ENCODE measurements at regions not wholly inside any gene's neighbourhood (a gene's known extent, or its start where the extent isn't known, plus 50 kb on each side); places are given as distances from the start of the nearest gene placed in this dataset.

DNA sequence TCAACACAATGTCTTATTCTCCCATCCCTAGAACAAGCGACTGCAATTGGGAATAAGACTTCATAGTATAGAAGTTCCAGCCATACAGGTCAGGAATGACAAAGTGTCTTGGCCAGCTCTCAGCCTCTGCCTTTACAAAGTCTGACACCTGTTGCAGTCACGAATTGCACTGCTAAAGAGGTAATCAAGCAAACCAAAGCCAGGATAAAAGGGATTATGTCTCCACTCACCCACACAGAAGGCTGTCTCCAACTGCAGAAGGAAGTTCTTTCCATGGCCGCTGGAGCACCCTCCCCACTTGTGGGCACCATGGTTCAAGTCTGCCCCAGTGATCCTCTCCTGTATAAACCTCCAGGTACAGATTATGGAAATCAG, 114.8 kb upstream of the PKDCC start:
- DNase-seq (ENCODE audit: low read depth in 2 of 2) = no peak

DNA sequence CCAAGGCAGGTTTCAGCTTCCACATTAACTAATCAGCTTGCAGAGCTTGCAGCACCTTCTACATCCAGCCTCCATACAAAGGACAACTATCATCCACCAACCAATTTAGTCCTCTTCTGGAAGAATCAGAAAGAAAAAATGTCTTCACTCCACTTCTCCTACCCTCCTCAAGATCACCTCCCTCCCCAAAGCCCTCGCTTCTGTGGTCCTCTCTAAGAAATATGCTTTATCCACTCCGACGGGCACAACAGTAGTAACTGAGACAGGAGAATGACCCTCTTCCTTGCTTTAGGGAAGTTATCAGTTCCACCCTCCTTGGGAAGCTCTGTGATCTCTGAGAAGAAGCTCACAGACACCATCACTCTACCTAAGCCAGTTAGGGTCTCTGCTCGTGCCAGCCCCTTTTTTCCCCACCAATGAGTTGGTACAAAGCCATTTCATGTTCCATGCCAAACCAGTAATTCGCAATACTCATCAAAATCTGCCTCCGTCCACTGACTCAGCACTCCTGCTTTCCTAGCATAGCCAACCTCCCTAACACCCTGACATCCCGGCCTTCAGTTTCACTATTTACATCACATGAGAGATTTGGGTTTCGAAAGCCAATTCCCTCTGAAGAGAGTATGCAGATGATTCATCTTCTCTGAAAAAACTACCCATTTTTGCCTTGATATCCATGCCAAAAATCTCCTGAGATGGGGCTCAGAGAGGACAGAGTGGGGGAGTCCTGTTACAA, 114.1 kb upstream of the PKDCC start:
- no peak for DNase-seq (ENCODE audit: low read depth in 2 of 2)

DNA sequence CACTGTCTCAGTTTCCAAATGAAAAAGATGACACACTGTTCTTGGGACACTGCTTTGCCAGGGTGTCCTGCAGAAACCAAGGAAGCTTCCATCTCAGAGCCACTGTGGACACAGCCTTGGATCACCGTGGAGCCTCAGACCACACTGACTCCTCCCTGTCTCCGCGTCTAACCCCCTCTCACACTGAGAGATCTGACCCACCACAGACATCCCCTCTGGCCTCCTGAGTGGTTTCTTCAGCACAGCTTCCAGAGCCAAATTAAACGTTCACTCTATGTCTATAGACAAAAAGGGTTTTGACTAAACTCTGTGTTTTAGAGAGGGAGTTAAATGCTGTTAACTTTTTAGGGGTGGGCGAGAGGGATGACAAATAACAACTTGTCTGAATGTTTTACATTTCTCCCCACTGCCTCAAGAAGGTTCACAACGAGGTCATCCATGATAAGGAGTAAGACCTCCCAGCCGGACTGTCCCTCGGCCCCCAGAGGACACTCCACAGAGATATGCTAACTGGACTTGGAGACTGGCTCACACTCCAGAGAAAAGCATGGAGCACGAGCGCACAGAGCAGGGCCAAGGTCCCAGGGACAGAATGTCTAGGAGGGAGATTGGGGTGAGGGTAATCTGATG, 113.4 kb upstream of the PKDCC start:
- no peak for DNase-seq (ENCODE audit: low read depth in 2 of 2)

DNA sequence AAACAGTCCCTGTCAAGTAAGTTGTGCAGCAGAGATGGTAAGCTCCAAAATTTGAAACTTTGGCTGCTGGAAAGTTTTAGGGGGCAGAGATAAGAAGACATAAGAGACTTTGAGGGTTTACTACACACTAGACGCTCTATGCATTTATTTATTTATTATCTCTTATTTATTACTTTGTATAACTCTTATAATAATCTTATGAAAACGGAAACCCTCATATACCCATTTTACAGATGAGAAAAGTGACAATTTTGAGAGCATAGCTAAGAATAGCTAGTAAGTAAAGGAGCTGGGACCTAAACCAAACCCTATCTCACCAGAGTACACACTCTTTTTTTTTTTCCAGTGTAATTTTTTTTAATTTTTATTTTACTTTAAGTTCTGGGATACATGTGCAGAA, 112.8 kb upstream of the PKDCC start:
- no peak for DNase-seq (ENCODE audit: low read depth in 2 of 2)

DNA sequence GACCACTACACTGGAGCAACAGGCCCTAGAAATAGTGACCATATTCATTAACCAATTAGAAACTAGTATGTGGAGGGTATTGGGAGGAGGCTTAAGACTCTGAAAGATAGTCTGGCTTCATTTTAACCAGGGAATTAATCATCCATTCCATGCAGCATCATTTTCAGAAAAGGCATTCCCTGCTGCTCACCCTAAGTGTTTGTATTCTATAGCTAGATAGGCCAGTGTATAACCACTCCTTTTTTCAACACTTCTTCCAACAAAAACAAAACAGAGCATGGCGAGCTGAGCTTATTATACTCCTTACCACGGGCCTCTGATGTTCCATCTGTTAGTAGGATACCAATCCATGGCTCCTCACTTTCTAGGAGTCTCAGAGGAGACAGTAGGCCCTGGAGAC, 112.0 kb upstream of the PKDCC start:
- no peak for DNase-seq (ENCODE audit: low read depth in 2 of 2)

DNA sequence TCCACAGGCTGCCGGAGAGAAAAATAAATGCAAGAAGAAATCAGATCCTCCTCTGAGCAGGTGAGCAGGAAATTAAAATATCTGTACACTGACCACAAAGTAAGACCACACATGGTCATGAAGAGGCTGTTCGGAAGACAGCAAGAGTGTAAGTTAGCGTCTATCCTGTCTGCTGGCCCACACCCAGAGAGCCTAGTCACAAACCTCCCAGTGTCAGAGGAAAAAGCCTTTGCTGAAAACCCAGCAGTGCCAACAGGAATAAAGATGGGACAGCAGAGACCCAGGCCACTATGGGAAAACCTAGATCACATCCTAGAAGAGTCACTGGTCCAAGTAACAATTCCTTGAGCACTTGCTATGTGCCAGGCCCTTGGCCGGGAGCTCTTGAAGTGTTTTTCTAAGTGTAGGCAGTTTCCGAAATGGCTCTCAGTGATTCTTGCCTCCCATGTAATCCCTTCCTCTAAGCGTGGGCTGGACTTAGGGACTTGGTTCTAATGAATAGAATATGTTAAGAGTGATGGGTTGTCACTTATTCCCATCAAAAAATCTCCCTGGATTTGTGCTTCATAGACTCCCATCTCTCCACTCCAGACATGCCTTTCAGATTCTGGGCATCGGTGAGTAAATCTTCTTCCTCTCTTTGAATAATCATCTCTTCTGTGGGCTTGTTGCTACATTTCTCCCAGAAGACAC, 110.9 kb upstream of the PKDCC start:
- DNase-seq (ENCODE audit: low read depth in 2 of 2) = no peak

DNA sequence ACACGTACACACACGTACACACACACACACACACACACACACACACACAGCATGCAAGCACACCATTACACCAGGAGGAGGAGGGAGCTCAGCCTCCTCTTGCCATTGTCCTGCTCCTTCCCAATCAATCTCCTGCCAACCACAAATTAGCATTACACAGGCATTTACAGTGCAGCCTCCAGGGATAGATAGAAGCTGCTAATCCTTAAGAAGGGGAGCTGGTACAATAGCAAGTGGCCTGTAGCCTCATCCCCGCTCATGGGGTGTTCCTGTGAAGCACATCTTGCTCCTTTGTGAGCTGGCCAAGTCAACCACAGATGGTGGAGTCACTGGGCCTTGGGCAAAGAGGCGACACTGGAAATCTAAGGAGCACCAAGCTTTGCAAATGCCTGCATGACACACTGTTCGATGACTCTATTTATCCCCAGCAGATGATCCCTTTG, 110.3 kb upstream of the PKDCC start:
- no peak for DNase-seq (ENCODE audit: low read depth in 2 of 2)

DNA sequence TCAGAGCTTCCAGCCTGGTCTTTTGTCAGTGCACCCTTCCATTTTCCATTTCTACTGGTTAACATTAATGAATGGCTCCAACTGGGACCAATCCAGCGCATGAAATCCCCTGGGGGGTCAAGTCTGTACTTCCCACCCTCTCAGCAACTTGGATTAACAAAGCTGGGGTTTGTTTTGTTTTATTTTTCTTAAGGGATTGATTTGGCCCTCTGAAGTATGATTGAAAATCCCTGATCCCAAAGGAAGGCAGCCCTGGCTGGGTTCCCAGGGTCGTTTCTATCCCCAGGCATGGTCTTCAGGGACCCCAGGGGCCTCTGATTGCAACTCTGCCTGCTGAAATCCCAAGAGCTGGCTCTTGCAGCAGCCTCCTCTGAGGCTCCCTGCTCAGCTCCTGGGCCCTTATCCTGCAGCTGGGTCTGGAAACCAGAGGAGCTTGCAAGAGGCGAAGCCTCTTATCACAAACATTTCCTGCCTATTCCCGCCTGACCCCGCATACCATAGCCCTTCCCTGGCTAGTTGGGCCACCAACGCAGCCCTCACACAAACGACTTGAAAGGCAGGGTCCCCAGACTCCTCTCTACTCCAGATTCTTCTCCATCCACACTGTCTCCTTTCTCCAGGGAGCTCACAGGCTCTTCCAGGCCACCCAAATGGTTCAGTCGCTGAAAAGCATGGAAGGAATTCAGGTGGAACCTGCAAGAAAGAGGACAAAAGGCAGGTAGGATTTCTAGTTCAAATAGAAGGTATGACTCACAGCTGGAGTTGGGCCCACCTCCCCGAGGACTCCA, 109.7 kb upstream of the PKDCC start:
- no peak for DNase-seq (ENCODE audit: low read depth in 2 of 2)

DNA sequence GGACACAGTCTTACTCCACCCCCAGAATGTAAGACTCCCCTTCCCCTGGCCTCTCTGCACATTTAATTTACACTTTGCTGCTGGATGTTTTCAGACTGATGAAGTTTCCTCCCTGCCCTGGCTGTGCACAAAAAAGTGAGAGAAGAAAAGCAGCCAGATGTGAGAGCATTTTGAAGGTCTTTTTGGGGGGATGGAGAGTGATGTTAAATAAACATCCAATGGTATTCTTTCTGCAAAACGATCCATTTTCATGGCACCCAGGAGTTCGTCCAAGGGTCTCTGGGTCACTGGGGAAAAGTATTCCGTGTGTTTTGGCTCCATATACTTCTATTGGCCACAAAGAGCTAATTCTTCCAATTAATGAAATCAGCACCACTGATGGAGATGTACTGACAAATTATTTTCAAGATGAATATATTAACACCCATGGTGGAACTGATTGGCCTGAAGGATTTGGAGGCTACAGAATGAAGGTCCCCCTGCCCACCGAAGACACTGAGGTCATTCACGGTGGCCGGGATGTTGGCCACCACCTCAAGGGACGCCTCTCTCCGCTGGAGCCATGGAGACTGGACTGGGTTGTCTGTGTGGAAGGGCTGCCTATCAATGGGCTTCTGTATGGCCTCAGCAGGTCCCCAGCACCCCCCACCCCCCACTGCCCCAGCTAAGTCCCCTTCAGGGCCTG, 107.6 kb upstream of the PKDCC start:
- DNase-seq (ENCODE audit: low read depth in 2 of 2) = no peak

DNA sequence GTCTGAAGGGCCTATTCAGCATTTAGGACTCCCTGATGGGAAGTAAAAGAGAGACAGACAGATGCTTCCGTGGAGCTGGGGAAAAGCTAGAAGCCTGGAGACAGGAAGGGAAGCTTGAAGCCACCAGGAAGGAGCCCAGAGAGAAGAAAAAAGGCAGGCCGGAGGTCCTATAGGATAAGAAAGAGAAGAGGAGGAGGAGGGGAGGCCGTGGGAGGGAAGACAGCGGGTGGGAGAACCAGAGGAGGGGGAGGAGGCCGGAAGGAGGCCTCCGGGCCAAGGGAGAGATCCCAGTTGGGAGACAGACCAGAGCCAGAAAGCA, 107.1 kb upstream of the PKDCC start:
- no peak for DNase-seq (ENCODE audit: low read depth in 2 of 2)

DNA sequence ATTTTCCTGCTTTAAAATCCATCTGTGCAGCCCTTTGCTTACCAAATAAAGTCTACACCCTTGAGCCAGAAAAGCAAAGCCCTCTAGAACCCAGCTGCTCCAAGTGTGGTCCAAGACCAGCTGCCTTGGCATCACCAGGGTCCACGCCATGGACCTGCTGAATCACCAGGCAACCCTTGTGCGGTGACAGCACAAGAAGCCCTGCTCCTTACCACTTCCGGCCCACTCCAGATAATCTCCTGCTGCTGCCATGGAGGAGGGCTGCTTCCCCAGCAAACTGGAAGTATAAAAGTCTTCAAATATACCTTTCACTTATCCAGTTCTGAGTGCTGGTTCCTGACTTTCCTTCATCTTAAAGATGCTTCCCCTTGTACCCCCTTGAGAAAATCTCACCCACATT, 106.0 kb upstream of the PKDCC start:
- DNase-seq (ENCODE audit: low read depth in 2 of 2) = no peak

DNA sequence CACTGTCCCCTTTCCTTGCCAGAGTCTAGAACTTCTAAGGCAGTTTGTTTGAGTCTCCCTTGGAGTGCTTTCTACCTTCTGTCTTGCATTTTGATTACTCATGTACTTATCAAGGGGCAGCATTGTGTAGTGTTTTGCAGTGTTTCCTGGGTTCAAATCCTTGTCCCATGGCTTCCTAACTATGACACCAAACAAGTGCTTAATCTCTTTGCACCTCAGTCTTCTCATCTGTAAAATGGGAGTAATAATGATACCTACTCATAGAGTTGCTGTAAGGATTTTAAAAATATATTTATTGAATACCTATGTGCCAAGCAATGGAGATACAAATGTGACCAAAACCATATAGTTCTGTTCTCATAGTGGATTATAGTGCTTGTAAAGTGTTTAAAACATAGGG, 105.5 kb upstream of the PKDCC start:
- DNase-seq (ENCODE audit: low read depth in 2 of 2) = no peak

DNA sequence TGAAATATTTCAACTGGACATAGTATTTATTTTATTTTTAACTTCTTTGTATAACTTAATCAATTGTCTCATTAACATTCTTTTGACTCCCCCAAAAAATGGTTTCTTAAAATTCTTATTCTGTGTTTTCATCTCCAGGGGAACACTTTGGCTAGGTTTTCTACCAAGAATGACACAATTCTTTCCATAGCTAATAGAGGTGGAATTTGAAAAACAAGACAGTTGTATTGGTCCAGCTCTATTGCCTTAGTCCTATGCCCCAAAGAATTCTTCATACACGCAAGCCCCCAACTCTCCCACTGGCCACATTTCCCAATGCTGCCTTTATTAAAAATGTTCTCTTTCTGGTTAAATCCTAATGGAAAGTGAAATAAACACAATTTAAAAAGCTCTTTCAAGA, 104.7 kb upstream of the PKDCC start:
- no peak for DNase-seq (ENCODE audit: low read depth in 2 of 2)

DNA sequence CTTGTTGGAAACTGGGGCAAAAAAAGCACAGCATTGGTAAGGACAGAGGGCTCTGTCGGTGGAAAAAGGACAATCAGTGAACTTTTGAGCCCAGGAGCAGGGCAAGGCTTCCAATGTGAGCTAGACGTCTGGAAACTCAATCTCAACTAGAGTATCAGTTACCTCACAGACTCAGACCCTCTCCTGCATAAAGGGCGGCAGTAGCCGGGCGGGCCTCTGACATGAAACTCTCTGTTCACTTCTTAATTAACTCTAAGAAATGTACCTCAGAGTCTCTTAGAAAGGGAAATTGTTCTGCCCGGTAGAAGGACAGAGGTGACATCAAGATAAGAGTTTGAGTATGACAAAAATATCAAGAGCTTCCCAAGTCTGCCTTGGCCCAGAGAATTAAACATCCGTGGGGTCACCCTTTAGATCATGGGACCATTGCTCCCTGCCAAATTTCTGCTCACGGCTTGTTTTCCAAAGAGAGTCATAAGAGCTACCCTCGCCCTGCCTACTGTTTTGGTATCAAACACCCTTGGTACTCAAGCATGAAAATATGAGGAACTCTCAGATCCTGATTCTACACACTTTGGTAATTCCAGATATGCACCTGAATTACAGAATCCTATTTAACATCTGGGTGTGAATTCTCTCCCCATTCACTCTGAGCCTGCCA, 103.5 kb upstream of the PKDCC start:
- DNase-seq (ENCODE audit: low read depth in 2 of 2) = no peak

DNA sequence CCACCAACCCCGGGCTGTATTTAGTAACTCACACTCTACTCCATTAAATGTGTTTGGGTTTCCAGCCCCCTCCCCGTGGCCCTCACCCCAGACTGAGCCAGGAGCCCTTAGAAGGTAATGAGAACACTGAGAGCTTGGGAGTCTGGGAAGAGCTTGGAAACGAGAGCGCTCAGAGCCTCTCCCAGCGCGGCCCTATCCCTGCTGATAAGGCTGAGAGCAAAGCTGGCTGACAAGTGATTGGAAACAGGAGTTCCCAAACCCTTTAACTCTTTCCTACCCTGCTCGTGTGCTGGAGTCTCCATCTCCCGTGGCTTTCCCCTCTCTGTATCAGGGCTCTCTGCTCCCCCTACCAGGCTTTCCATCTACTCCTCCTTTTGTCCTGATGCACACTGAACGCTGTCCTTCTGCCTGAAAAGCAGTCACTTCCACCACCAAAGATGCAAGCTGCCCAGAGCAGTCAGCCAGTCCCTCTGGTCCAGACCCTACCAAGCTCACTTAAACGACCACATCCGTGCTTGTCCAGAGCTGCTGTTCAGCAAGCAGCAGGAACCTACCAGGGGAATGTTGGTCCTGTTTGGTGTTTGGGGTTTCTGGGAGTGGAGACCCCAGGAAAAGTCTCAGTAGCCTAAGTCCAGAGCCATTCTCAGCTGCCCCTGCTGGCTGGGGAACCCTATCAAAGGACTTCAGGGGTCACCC, 100.0 kb upstream of the PKDCC start:
- DNase-seq (ENCODE audit: low read depth in 2 of 2) = no peak

DNA sequence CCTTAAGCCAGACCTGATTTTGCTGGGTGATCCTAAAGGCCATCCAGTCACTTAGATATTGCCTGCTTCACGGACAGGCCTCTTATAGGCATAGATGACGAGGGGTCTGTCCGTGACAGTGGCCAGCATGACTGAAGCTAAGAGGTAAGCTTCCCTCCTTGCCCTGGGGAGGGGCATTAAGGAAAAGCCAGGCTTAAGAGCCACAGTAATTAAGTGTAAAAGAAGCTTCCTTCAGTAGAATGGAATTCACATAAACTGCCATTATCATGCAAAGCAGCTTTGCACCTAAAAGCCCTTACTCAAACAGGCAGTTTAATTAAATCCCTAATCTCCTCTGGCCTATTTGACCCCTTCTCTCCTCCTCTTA, 99.4 kb upstream of the PKDCC start:
- no peak for DNase-seq (ENCODE audit: low read depth in 2 of 2)

DNA sequence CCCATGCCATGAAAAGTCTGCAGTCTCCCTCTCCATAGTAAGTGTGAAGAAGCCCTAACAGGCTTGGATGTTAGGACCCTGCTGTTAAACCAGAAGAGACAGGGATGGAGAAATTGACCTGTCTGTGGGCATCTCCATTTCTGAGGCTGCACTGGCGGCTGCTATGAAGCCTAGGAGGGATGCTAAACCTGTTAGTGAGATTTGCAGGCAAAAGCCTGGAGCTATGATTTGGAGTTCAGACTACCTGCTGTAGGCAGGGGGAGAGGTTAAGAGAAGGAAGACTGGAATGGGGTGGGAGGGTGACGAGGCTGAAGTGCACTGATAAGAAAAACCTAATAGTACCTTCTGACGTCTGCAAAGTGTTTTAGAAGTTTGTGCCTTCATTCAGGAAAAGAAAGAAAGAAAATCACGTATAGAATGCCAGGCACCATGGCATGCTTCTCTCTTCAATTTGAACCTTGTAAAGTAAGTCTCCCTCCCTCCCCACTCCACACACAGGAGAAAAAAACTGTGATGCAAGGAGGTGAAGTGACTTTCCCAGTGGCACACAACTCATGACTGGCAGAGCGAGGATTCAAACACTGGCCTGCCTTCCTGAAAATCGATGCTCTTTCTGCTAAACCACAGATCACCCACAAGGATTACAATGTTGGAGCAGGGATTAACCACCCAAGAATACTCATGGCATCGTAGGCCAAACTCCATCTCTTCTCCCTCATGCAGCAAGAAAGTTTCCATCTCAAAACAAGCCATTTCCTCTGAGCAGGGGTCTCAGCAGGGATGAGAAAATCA, 98.5 kb upstream of the PKDCC start:
- no peak for DNase-seq (ENCODE audit: low read depth in 2 of 2)

DNA sequence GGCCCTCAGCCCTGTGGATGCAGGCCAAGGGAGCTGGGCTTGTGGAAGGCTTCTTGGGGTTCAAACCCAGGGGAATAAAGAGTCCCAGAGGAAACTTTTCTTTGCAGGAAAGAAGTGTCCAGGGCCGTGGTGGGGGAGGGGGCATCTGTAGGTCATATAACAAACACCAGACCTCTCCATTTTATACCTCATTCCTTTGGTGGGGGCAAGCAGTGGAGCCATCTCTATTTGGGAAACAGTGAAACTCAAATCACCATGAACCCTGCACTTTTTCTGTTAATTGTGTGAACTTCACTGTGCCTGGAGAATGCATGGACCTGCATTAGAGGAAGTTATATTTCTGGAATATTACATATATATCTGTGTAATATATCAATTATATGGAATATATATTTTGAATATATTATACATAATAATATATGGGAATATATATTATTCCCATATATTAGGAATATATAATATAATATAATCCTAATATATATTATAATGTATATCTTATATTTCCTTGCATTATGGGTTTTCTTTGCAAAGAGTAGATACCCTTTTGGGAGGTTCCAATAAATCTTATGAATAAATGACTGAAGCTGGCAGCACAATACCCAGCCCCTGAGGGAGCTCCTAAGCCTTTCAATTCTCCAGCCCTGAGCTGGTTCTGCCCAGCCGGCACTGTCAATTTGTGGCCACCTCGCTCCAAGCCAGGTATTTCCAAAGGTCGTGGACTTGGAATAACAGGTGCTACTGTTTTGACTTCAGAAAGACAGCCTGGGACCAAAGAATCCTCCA, 97.7 kb upstream of the PKDCC start:
- no peak for DNase-seq (ENCODE audit: low read depth in 2 of 2)

DNA sequence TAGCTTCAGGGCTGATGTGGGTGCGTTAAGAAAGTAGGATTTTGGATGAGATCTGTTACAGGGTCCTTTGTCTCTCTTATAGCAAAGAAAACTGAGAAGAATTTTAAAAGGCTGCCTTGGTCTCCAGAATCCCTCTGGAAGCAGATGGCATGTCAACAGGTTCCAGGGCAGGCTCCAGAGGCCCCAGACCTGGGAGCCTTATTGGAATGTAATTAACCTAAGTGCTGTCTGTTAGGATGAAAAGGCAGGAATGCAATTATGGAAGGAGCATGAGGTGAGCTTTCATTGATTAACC, 97.2 kb upstream of the PKDCC start:
- DNase-seq (ENCODE audit: low read depth in 2 of 2) = no peak
